Lower lobe of right lung (tissue), 2 donors: ENCODE measurements at regions not wholly inside any gene's neighbourhood (a gene's known extent, or its start where the extent isn't known, plus 50 kb on each side); places are given as distances from the start of the nearest gene placed in this dataset.
"Not testable (repeated sequence)": the region's sequence is repeated elsewhere in the genome, so short reads cannot be mapped to it uniquely, and the experiment has no call there.

Experiments
- ATAC-seq, 2 donors: fragments of 200-7000 bp; cut with Tn5 transposase; one replicate each; pipeline ENCODE4 v1.9.1; 2020 to 2022; ENCODE audit warnings: mild to moderate bottlenecking in 2 of 2, moderate library complexity in 2 of 2
- DNase-seq: peaks from one replicate; pipeline ENCODE4 v3.0.0-alpha.2; 2020
- H3K27ac ChIP-seq: fragments of 200-600 bp; one replicate; pipeline ENCODE4 v1.8.0; 2022
- H3K27me3 ChIP-seq: fragments of 200-600 bp; one replicate; pipeline ENCODE4 v1.8.0; 2022; ENCODE audit warnings: low read depth
- H3K36me3 ChIP-seq: fragments of 200-600 bp; one replicate; pipeline ENCODE4 v1.8.0; 2022; ENCODE audit warnings: mild to moderate bottlenecking
- H3K4me1 ChIP-seq: fragments of 200-600 bp; one replicate; pipeline ENCODE4 v1.8.0; 2022
- H3K4me3 ChIP-seq: fragments of 200-600 bp; one replicate; pipeline ENCODE4 v1.8.0; 2022; ENCODE audit warnings: mild to moderate bottlenecking
- H3K9me3 ChIP-seq: fragments of 200-600 bp; one replicate; pipeline ENCODE4 v1.8.0; 2022
- intact Hi-C: fragments of 100-400 bp; cut with DNase I; formaldehyde crosslinking; loops from one replicate; pipeline ENCODE4 v1.11.0; 2022
- TF ChIP-seq, protein P1 (sequence below): fragments of 200-600 bp; IDR thresholded peaks from one replicate; pipeline ENCODE4 v1.8.0; 2022; ENCODE audit warnings: antibody characterized with exemption, mild to moderate bottlenecking
- donor health status: DM: no; HTN: yes; CAD: no; lungs with severe emphysema.

DNA sequence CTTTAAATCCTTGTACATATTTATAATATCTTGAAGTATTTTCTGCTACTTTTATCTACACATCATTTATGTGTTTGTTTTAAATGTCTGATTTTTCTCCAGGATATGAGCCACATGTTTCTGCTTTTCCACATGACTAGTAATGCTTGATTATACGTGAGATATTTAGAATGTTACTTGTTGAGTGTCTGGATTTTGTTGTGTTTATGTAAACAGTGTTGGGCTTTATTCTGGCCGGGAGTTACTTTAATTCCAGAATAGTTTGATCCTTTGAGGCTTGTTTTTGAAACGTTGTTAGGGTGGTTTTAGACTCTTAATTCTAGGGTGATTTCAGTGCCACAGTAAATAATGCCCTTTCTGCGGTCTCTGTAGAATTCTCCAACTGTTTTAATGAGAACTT, 252.9 kb downstream of the BLID start:
- Histone ChIP-seq H3K9me3 (no peaks in the 10 kb centered on the region), H3K36me3 (no peaks in the 10 kb centered on the region), H3K4me3 (no peak overlapping the region), H3K27me3 (no peaks in the 10 kb centered on the region), H3K4me1 (no peaks in the 10 kb centered on the region), H3K27ac (no peak overlapping the region)
- ATAC-seq (no peak), DNase-seq (no peak)
- intact Hi-C loops: no loop called here
- TF ChIP-seq, protein P1, sequence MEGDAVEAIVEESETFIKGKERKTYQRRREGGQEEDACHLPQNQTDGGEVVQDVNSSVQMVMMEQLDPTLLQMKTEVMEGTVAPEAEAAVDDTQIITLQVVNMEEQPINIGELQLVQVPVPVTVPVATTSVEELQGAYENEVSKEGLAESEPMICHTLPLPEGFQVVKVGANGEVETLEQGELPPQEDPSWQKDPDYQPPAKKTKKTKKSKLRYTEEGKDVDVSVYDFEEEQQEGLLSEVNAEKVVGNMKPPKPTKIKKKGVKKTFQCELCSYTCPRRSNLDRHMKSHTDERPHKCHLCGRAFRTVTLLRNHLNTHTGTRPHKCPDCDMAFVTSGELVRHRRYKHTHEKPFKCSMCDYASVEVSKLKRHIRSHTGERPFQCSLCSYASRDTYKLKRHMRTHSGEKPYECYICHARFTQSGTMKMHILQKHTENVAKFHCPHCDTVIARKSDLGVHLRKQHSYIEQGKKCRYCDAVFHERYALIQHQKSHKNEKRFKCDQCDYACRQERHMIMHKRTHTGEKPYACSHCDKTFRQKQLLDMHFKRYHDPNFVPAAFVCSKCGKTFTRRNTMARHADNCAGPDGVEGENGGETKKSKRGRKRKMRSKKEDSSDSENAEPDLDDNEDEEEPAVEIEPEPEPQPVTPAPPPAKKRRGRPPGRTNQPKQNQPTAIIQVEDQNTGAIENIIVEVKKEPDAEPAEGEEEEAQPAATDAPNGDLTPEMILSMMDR: no peak

- H3K9me3 ChIP-seq, H3K27me3 ChIP-seq, H3K27ac ChIP-seq, H3K4me3 ChIP-seq, H3K36me3 ChIP-seq, DNase-seq, ATAC-seq, H3K4me1 ChIP-seq, intact Hi-C loops: not testable (repeated sequence)
Measured at GRCh38 chr11:121855138-121855537, 260.9 kb downstream of the BLID start.

DNA sequence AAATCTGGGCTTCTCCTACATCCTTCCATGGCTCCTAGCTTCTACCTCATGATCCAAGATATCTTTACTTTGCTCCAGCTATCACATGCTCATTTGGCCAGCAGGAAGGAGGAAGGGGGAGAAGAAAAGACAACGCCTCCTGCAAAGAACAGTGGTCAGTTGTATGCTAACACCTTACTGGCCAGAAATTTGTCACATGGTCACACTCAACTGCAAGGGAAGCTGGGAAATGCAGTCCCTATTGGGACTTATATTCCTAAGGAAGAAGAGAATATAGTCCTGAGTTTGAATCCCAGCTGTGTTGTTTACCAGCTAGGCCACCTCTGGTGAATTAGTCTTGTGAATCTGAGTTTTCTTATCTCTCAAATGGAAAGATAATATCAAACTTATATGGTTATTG, 272.0 kb downstream of the BLID start:
- Histone ChIP-seq H3K27ac (no peak overlapping the region), H3K4me1 (no peaks in the 10 kb centered on the region), H3K36me3 (no peaks in the 10 kb centered on the region), H3K9me3 (no peaks in the 10 kb centered on the region), H3K4me3 (no peak overlapping the region), H3K27me3 (no peaks in the 10 kb centered on the region)
- intact Hi-C loops: no loop called here
- TF ChIP-seq, protein P1: no peak
- ATAC-seq (no peak), DNase-seq (no peak)

DNA sequence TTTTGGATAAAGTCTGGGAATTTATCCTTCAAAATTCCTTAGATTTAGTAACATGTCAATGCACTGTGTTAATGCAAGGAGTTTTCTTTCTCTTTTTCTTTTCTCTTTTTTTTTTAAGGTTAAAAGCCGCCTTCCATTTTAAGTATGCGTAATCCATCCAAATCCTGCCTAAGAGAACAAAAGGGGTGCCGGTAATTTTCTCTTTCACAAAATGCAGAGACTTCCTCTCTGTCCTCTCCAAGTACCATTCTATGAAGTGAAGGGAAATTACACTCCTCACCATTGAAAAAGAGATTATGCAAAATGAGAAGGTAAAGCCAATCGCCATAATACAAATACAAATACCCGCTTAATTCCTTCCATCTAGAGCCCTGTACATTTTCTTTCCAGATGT, 273.8 kb downstream of the BLID start:
- no peak overlapping the region for H3K4me3 ChIP-seq
- intact Hi-C loops: no loop called here
- DNase-seq (no peak), ATAC-seq (no peak)
- no peaks in the 10 kb centered on the region for H3K9me3 ChIP-seq
- no peak overlapping the region for H3K27ac ChIP-seq
- H3K4me1 ChIP-seq: no peaks in the 10 kb centered on the region
- no peaks in the 10 kb centered on the region for H3K27me3 ChIP-seq
- TF ChIP-seq, protein P1: no peak
- H3K36me3 ChIP-seq: no peaks in the 10 kb centered on the region

DNA sequence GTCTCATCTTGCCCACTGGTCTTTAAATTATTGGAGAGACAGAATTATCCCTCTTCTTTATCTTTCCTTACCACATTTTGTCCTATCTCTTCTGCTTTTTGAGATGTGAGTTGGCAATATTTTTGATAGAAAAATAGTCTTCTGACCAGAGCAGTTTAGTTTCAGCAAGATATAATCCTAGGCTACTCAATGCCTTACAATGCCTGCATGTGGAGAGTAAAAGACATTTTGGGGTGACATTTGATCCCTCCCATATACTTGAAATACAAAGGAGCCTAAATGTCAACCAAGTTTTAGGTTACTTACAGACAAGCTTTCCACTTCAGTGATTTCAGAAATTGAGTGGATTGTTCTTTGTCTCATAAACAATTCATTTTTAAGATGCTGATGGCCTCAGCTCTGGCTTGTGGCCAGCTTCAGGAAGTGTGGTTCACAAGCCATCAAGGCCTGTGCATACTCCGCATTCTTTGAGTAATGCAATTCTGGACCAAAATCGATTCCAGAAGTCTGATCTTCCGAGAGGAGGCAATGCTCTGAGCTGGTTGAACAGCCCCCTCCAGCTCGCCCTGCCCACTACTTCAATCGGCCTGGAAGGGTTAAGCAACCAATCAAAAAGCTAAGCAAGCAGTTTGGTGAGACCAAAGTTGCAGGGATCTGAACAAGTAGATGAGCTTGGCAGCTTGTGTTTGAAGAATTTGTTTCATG, 274.4 kb downstream of the BLID start:
- H3K4me3 ChIP-seq: no peak overlapping the region
- H3K27ac ChIP-seq: no peak overlapping the region
- intact Hi-C loops: no loop called here
- ATAC-seq (no peak), DNase-seq (no peak)
- no peaks in the 10 kb centered on the region for H3K9me3 ChIP-seq
- no peaks in the 10 kb centered on the region for H3K4me1 ChIP-seq
- H3K36me3 ChIP-seq: no peaks in the 10 kb centered on the region
- TF ChIP-seq, protein P1: no peak
- H3K27me3 ChIP-seq: no peaks in the 10 kb centered on the region

GRCh38 chr11:121839781-121840180, 276.2 kb downstream of the BLID start:
- intact Hi-C loops: no loop called here
- TF ChIP-seq, protein P1: no peak
- H3K9me3 ChIP-seq: no peaks in the 10 kb centered on the region
- ATAC-seq: no peak
- no peaks in the 10 kb centered on the region for H3K4me1 ChIP-seq
- no peaks in the 10 kb centered on the region for H3K27me3 ChIP-seq
- no peak for DNase-seq
- no peak overlapping the region for H3K27ac ChIP-seq
- no peaks in the 10 kb centered on the region for H3K36me3 ChIP-seq
- H3K4me3 ChIP-seq: no peak overlapping the region
